ENCODE measurements at regions not wholly inside any gene's neighbourhood (a gene's known extent, or its start where the extent isn't known, plus 50 kb on each side); places are given as distances from the start of the nearest gene placed in this dataset.

GRCh38 chr6:16974387-16974673 is 127.5 kb upstream of the STMND1 start:
- ChIA-PET POLR2A (no interaction called here), CTCF (no interaction called here)
- Histone ChIP-seq H3K4me1 (ENCODE audit: control insufficient read depth in 1 of 2, extremely low read depth in 1 of 2, insufficient read depth in 2 of 2, low read length in 2 of 2) (no peaks in the 10 kb centered on the region), H3K9me3 (no peaks in the 10 kb centered on the region), H3K36me3 (ENCODE audit: control insufficient read depth in 2 of 2, extremely low read depth in 1 of 2, insufficient read depth in 1 of 2, low read length in 1 of 2) (no peaks in the 10 kb centered on the region), H3K27ac (ENCODE audit: low read length) (no peak overlapping the region), H3K4me3 (ENCODE audit: control insufficient read depth in 1 of 2, extremely low read depth in 1 of 2, low read length in 1 of 2) (no peak overlapping the region), H3K27me3 (replicated peaks in 1 of 2; ENCODE audit: control insufficient read depth in 2 of 2, extremely low read depth in 1 of 2, insufficient read depth in 2 of 2, low read length in 1 of 2) (peaks cover 0 to 6% of the 10 kb centered on the region in 2 experiments)
- Mint-ChIP-seq H3K4me1 (peaks cover 0 to 4% (median 0%) of the 10 kb centered on the region in 3 donors), H3K36me3 (no peaks in the 10 kb centered on the region), H3K9me3 (no peaks in the 10 kb centered on the region), H3K4me3 (no peak overlapping the region), H3K27ac (no peak overlapping the region), H3K27me3 (peaks cover 30 to 37% of the 10 kb centered on the region in 2 donors)
- ATAC-seq (replicated peaks in 1 of 4) (no peak), DNase-seq (no peak)

- DNase-seq (no peak), ATAC-seq (replicated peaks in 1 of 4) (no peak)
- Mint-ChIP-seq H3K27me3 (peaks cover 27 to 39% of the 10 kb centered on the region in 2 donors), H3K4me3 (no peak overlapping the region), H3K27ac (no peak overlapping the region), H3K9me3 (no peaks in the 10 kb centered on the region), H3K4me1 (peaks cover 0 to 4% (median 0%) of the 10 kb centered on the region in 3 donors), H3K36me3 (no peaks in the 10 kb centered on the region)
- WGBS (ENCODE audit: insufficient coverage): 93% methylated on average over 11 of the region's 12 CpGs
- CTCF ChIA-PET: no interaction called here
- Histone ChIP-seq H3K4me1 (ENCODE audit: control insufficient read depth in 1 of 2, extremely low read depth in 1 of 2, insufficient read depth in 2 of 2, low read length in 2 of 2) (no peaks in the 10 kb centered on the region), H3K27me3 (replicated peaks in 1 of 2; ENCODE audit: control insufficient read depth in 2 of 2, extremely low read depth in 1 of 2, insufficient read depth in 2 of 2, low read length in 1 of 2) (peaks cover 0 to 2% of the 10 kb centered on the region in 2 experiments), H3K36me3 (ENCODE audit: control insufficient read depth in 2 of 2, extremely low read depth in 1 of 2, insufficient read depth in 1 of 2, low read length in 1 of 2) (no peaks in the 10 kb centered on the region), H3K4me3 (ENCODE audit: control insufficient read depth in 1 of 2, extremely low read depth in 1 of 2, low read length in 1 of 2) (no peak overlapping the region), H3K27ac (ENCODE audit: low read length) (no peak overlapping the region), H3K9me3 (no peaks in the 10 kb centered on the region)
- POLR2A ChIA-PET: no interaction called here
Measured at GRCh38 chr6:16973545-16974386, 128.1 kb upstream of the STMND1 start.

GRCh38 chr6:16973051-16973450 is 128.8 kb upstream of the STMND1 start:
- Mint-ChIP-seq H3K4me3 (no peak overlapping the region), H3K9me3 (no peaks in the 10 kb centered on the region), H3K27me3 (peaks cover 26 to 39% of the 10 kb centered on the region in 2 donors), H3K27ac (no peak overlapping the region), H3K36me3 (no peaks in the 10 kb centered on the region), H3K4me1 (peaks cover 0 to 4% (median 0%) of the 10 kb centered on the region in 3 donors)
- DNase-seq (no peak), ATAC-seq (replicated peaks in 1 of 4) (no peak)
- no peaks in the 10 kb centered on the region for H3K36me3 ChIP-seq (ENCODE audit: control insufficient read depth in 2 of 2, extremely low read depth in 1 of 2, insufficient read depth in 1 of 2, low read length in 1 of 2)
- no peaks in the 10 kb centered on the region for H3K4me1 ChIP-seq (ENCODE audit: control insufficient read depth in 1 of 2, extremely low read depth in 1 of 2, insufficient read depth in 2 of 2, low read length in 2 of 2)
- 86% methylated on average over 2 of the region's 5 CpGs for WGBS (ENCODE audit: insufficient coverage)
- H3K27me3 ChIP-seq (replicated peaks in 1 of 2; ENCODE audit: control insufficient read depth in 2 of 2, extremely low read depth in 1 of 2, insufficient read depth in 2 of 2, low read length in 1 of 2): peaks cover 0 to 2% of the 10 kb centered on the region in 2 experiments
- H3K9me3 ChIP-seq: no peaks in the 10 kb centered on the region
- H3K4me3 ChIP-seq (ENCODE audit: control insufficient read depth in 1 of 2, extremely low read depth in 1 of 2, low read length in 1 of 2): no peak overlapping the region
- ChIA-PET CTCF (no interaction called here), POLR2A (no interaction called here)
- no peak overlapping the region for H3K27ac ChIP-seq (ENCODE audit: low read length)

- Histone ChIP-seq H3K9me3 (no peaks in the 10 kb centered on the region), H3K27me3 (replicated peaks in 1 of 2; ENCODE audit: control insufficient read depth in 2 of 2, extremely low read depth in 1 of 2, insufficient read depth in 2 of 2, low read length in 1 of 2) (peaks cover 0 to 2% of the 10 kb centered on the region in 2 experiments), H3K36me3 (ENCODE audit: control insufficient read depth in 2 of 2, extremely low read depth in 1 of 2, insufficient read depth in 1 of 2, low read length in 1 of 2) (no peaks in the 10 kb centered on the region), H3K27ac (ENCODE audit: low read length) (no peak overlapping the region), H3K4me3 (ENCODE audit: control insufficient read depth in 1 of 2, extremely low read depth in 1 of 2, low read length in 1 of 2) (no peak overlapping the region), H3K4me1 (ENCODE audit: control insufficient read depth in 1 of 2, extremely low read depth in 1 of 2, insufficient read depth in 2 of 2, low read length in 2 of 2) (no peaks in the 10 kb centered on the region)
- no peaks in the 10 kb centered on the region for H3K36me3 Mint-ChIP-seq
- peaks cover 24 to 35% of the 10 kb centered on the region in 2 donors for H3K27me3 Mint-ChIP-seq
- peaks cover 0 to 4% (median 0%) of the 10 kb centered on the region in 3 donors for H3K4me1 Mint-ChIP-seq
- H3K27ac Mint-ChIP-seq: no peak overlapping the region
- CTCF ChIA-PET: interaction anchor here in 1 of 2 donors (0.5 kb wide), 1 partner anchor 656 kb away, joined by 10 read pairs; no protein-coding TSS in a partner anchor
- no peak for ATAC-seq (replicated peaks in 1 of 4)
- H3K4me3 Mint-ChIP-seq: no peak overlapping the region
- no peak for DNase-seq
- H3K9me3 Mint-ChIP-seq: no peaks in the 10 kb centered on the region
- WGBS (ENCODE audit: insufficient coverage): no CpG with 5 or more reads among the region's 2 CpGs
- POLR2A ChIA-PET: no interaction called here
Measured at GRCh38 chr6:16972535-16972934, 129.3 kb upstream of the STMND1 start.

GRCh38 chr6:16969699-16970655 is 131.9 kb upstream of the STMND1 start:
- Histone ChIP-seq H3K9me3 (no peaks in the 10 kb centered on the region), H3K4me3 (ENCODE audit: control insufficient read depth in 1 of 2, extremely low read depth in 1 of 2, low read length in 1 of 2) (no peak overlapping the region), H3K27ac (ENCODE audit: low read length) (no peak overlapping the region), H3K4me1 (ENCODE audit: control insufficient read depth in 1 of 2, extremely low read depth in 1 of 2, insufficient read depth in 2 of 2, low read length in 2 of 2) (peaks cover 0 to 1% of the 10 kb centered on the region in 2 experiments), H3K36me3 (ENCODE audit: control insufficient read depth in 2 of 2, extremely low read depth in 1 of 2, insufficient read depth in 1 of 2, low read length in 1 of 2) (no peaks in the 10 kb centered on the region), H3K27me3 (replicated peaks in 1 of 2; ENCODE audit: control insufficient read depth in 2 of 2, extremely low read depth in 1 of 2, insufficient read depth in 2 of 2, low read length in 1 of 2) (peaks cover 0 to 6% of the 10 kb centered on the region in 2 experiments)
- Mint-ChIP-seq H3K36me3 (no peaks in the 10 kb centered on the region), H3K27me3 (peaks cover 19 to 23% of the 10 kb centered on the region in 2 donors), H3K9me3 (no peaks in the 10 kb centered on the region), H3K4me3 (no peak overlapping the region), H3K4me1 (peaks cover 2 to 5% (median 3%) of the 10 kb centered on the region in 3 donors), H3K27ac (no peak overlapping the region)
- CTCF ChIA-PET: no interaction called here
- DNase-seq (no peak), ATAC-seq (replicated peaks in 1 of 4) (no peak)
- WGBS (ENCODE audit: insufficient coverage): 42% methylated on average over 1 of the region's 4 CpGs
- POLR2A ChIA-PET: no interaction called here

- no peak for DNase-seq
- Histone ChIP-seq H3K9me3 (no peaks in the 10 kb centered on the region), H3K4me1 (ENCODE audit: control insufficient read depth in 1 of 2, extremely low read depth in 1 of 2, insufficient read depth in 2 of 2, low read length in 2 of 2) (peaks cover 0 to 5% of the 10 kb centered on the region in 2 experiments), H3K36me3 (ENCODE audit: control insufficient read depth in 2 of 2, extremely low read depth in 1 of 2, insufficient read depth in 1 of 2, low read length in 1 of 2) (no peaks in the 10 kb centered on the region), H3K4me3 (ENCODE audit: control insufficient read depth in 1 of 2, extremely low read depth in 1 of 2, low read length in 1 of 2) (no peak overlapping the region), H3K27ac (ENCODE audit: low read length) (no peak overlapping the region), H3K27me3 (replicated peaks in 1 of 2; ENCODE audit: control insufficient read depth in 2 of 2, extremely low read depth in 1 of 2, insufficient read depth in 2 of 2, low read length in 1 of 2) (peaks cover 0 to 15% of the 10 kb centered on the region in 2 experiments)
- no peak overlapping the region for H3K4me3 Mint-ChIP-seq
- no peaks in the 10 kb centered on the region for H3K9me3 Mint-ChIP-seq
- 67% methylated on average over 1 of the region's 5 CpGs for WGBS (ENCODE audit: insufficient coverage)
- H3K27ac Mint-ChIP-seq: no peak overlapping the region
- peaks cover 5 to 9% (median 7%) of the 10 kb centered on the region in 3 donors for H3K4me1 Mint-ChIP-seq
- ATAC-seq (replicated peaks in 1 of 4): no peak
- ChIA-PET POLR2A (no interaction called here), CTCF (interaction anchor here in 1 of 2 donors (0.7 kb wide), 1 partner anchor 13 kb away, joined by 3 read pairs; no protein-coding TSS in a partner anchor)
- no peaks in the 10 kb centered on the region for H3K36me3 Mint-ChIP-seq
- H3K27me3 Mint-ChIP-seq: peaks cover 24 to 25% of the 10 kb centered on the region in 2 donors
Measured at GRCh38 chr6:16968101-16968500, 133.7 kb upstream of the STMND1 start.
